ENCODE measurements at regions not wholly inside any gene's neighbourhood (a gene's known extent, or its start where the extent isn't known, plus 50 kb on each side); places are given as distances from the start of the nearest gene placed in this dataset.

DNA sequence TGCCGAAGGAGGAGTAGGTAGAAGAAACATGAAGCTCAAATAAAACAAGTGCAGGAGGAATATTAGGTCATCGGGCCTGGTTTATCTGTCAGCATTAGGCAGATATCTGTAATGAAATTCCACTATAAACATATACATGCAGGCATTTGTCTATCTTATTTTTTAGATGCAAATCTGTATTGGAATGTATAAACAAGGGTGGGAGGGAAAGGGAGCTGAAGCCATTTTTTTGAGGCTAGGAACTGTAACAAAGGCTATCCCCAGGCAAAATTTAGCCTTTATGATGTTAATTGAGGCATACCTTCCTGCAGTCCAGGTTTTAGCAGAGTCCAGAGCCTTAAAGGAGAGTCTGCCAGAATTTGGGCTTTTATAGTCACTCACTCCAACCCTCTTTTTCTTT lies 72.5 kb downstream of the PHLDA1 start:
- in situ Hi-C loops (cut with HindIII; ENCODE audit: low pct_ligation_motif_present, low sequenced_read_pairs): no loop called here
- Histone ChIP-seq H3K36me3 (replicated peaks) (no peaks in the 10 kb centered on the region), H3K27ac (no peak overlapping the region), H3K27me3 (replicated peaks) (no peaks in the 10 kb centered on the region), H3K4me3 (ENCODE audit: low read depth, low read length) (no peak overlapping the region)
- TF ChIP-seq, protein P1, sequence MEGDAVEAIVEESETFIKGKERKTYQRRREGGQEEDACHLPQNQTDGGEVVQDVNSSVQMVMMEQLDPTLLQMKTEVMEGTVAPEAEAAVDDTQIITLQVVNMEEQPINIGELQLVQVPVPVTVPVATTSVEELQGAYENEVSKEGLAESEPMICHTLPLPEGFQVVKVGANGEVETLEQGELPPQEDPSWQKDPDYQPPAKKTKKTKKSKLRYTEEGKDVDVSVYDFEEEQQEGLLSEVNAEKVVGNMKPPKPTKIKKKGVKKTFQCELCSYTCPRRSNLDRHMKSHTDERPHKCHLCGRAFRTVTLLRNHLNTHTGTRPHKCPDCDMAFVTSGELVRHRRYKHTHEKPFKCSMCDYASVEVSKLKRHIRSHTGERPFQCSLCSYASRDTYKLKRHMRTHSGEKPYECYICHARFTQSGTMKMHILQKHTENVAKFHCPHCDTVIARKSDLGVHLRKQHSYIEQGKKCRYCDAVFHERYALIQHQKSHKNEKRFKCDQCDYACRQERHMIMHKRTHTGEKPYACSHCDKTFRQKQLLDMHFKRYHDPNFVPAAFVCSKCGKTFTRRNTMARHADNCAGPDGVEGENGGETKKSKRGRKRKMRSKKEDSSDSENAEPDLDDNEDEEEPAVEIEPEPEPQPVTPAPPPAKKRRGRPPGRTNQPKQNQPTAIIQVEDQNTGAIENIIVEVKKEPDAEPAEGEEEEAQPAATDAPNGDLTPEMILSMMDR (IDR thresholded peaks at IDR 0.05; ENCODE audit: low read depth, low read length, missing control alignments): no peak
- no peak for DNase-seq

DNA sequence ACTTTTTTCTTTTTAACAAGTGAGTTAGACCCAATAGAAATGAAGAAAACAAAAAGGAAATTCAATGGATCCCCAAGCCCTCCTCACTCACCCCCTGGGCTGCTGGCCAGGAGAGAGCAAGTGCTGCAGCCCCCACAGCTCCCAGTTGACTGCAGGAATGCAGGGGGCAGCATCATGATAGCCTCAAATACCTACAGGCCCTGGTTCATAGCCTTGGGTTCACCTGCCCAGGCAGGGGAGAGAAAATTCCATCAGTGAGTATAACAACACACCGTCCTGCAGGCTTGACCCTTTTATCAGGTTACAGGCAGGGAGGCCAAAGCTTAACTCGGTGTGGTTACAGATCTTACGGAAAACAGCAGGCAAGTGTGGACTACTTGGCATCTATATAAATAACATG lies 76.3 kb downstream of the PHLDA1 start:
- in situ Hi-C loops (cut with HindIII; ENCODE audit: low pct_ligation_motif_present, low sequenced_read_pairs): no loop called here
- Histone ChIP-seq H3K4me3 (ENCODE audit: low read depth, low read length) (no peak overlapping the region), H3K36me3 (replicated peaks) (no peaks in the 10 kb centered on the region), H3K27ac (no peak overlapping the region), H3K27me3 (replicated peaks) (no peaks in the 10 kb centered on the region)
- DNase-seq: no peak
- TF ChIP-seq, protein P1 (IDR thresholded peaks at IDR 0.05; ENCODE audit: low read depth, low read length, missing control alignments): no peak

DNA sequence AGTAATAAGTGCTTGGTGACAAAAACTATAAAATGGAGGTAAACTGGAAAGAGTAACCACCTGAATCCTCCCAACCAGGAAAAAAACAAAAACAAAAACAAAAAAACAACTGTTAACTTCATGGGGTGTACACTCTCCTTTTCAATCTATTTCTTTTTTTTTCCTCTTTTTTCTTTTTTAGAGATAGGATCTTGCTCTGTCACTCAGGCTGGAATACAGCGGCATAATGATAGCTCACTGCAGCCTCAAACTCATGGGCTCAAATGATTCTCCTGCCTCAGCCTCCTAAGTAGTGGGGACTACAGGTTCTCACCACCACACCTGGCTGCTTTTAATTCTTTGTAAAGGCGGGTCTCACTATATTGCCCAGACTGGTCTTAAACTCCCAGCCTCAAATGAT lies 76.8 kb downstream of the PHLDA1 start:
- TF ChIP-seq, protein P1 (IDR thresholded peaks at IDR 0.05; ENCODE audit: low read depth, low read length, missing control alignments): no peak
- no peaks in the 10 kb centered on the region for H3K27me3 ChIP-seq (replicated peaks)
- in situ Hi-C loops (cut with HindIII; ENCODE audit: low pct_ligation_motif_present, low sequenced_read_pairs): no loop called here
- no peak for DNase-seq
- peak overlapping the region; percentile 100 for H3K27ac ChIP-seq
- H3K4me3 ChIP-seq (ENCODE audit: low read depth, low read length): no peak overlapping the region
- H3K36me3 ChIP-seq (replicated peaks): no peaks in the 10 kb centered on the region

DNA sequence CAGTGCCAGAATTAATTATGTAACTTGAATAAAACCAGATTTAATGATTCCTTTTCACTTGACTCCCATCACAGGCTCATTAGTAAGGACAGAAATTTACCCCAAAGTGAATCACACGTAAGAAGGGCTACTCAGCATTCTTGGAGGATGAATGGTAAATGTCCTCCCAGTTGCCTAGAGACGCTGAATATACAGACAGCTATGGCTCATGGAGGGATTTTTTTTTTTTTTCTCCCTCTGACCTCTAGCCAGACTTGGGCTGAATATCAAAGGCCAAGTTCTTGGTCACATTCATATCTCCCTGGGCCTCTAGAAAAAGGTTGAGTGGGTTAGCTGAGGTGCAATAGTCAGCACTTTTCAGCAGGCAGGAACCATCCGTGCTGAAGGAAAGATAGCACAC lies 77.5 kb downstream of the PHLDA1 start:
- TF ChIP-seq, protein P1 (IDR thresholded peaks at IDR 0.05; ENCODE audit: low read depth, low read length, missing control alignments): no peak
- in situ Hi-C loops (cut with HindIII; ENCODE audit: low pct_ligation_motif_present, low sequenced_read_pairs): no loop called here
- no peaks in the 10 kb centered on the region for H3K36me3 ChIP-seq (replicated peaks)
- no peak overlapping the region for H3K4me3 ChIP-seq (ENCODE audit: low read depth, low read length)
- peak; percentile 94 for DNase-seq
- peak overlapping the region; percentile 100 for H3K27ac ChIP-seq
- no peaks in the 10 kb centered on the region for H3K27me3 ChIP-seq (replicated peaks)

DNA sequence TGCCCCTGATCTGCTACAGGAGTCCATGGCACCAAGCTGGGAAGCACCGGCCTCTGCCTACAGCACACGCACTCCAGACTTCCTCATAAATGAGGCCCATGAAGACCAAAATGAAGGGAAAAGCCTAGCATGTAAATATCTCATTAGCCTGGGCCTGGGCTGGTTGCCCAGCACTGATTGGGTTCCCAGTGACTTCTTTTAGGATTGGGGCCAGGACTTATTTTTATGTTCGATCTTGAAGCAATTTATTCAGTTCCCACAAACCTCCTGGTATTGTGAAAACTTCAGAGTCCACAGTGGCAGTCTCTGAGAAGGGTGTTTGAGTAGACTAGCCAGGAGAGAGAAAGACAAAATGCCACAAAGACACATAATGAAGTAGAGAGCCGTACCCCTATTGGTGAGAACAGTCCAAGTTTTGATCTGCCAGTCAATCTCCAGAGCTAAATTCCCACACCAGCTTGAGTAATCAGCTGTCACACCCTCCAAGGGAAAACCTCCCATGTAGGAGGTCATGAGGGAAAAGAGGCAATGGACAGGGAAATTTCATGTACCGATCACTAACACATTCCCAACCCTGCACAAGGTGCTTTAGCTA lies 78.2 kb downstream of the PHLDA1 start:
- in situ Hi-C loops (cut with HindIII; ENCODE audit: low pct_ligation_motif_present, low sequenced_read_pairs): no loop called here
- Histone ChIP-seq H3K36me3 (replicated peaks) (no peaks in the 10 kb centered on the region), H3K27me3 (replicated peaks) (no peaks in the 10 kb centered on the region), H3K4me3 (ENCODE audit: low read depth, low read length) (no peak overlapping the region), H3K27ac (peak overlapping the region; percentile 100)
- DNase-seq: peak; percentile 67
- TF ChIP-seq, protein P1 (IDR thresholded peaks at IDR 0.05; ENCODE audit: low read depth, low read length, missing control alignments): no peak
